Psoas muscle (tissue), 7 donors: ENCODE measurements at regions not wholly inside any gene's neighbourhood (a gene's known extent, or its start where the extent isn't known, plus 50 kb on each side); places are given as distances from the start of the nearest gene placed in this dataset.

Source experiments
- ATAC-seq, 4 donors: fragments of 200-7000 bp; cut with Tn5 transposase; one replicate each; pipeline ENCODE4 v1.9.1; 2020; ENCODE audit warnings: moderate library complexity in 3 of 4, mild to moderate bottlenecking in 2 of 4
- DNase-seq, 2 donors: peaks; one replicate each; pipeline ENCODE4 v3.0.0-alpha.2; 2020
- H3K27ac ChIP-seq: fragments of 200-600 bp; one replicate; pipeline ENCODE4 v1.8.0; 2022
- H3K27me3 ChIP-seq, 3 donors: fragments of 200-600 bp in 1 of 3; one replicate each; pipeline versions ENCODE4 v1.6.1 to v1.8.0; 2013 to 2022; ENCODE audit warnings: low read length in 2 of 3, mild to moderate bottlenecking in 2 of 3, moderate library complexity in 1 of 3; ENCODE audit not compliant: insufficient read depth in 3 of 3
- H3K36me3 ChIP-seq, 2 donors: fragments of 200-600 bp in 1 of 2; one replicate each; pipeline versions ENCODE4 v1.6.1 to v1.8.0; 2013 to 2022; ENCODE audit warnings: low read depth in 1 of 2, mild to moderate bottlenecking in 1 of 2, moderate library complexity in 1 of 2; ENCODE audit not compliant: insufficient read depth in 1 of 2
- H3K4me1 ChIP-seq: fragments of 200-600 bp; one replicate; pipeline ENCODE4 v1.8.0; 2022
- H3K4me3 ChIP-seq: fragments of 200-600 bp; one replicate; pipeline ENCODE4 v1.8.0; 2022; ENCODE audit warnings: mild to moderate bottlenecking
- H3K9me3 ChIP-seq: fragments of 200-600 bp; one replicate; pipeline ENCODE4 v1.8.0; 2022
- WGBS, 3 donors: extraction: QIAGEN DNeasy Blood & Tissue Kit; methylation state at CpG; one replicate each; pipeline versions ENCODE4 v1.1.6 to v1.1.7; 2013; 5-methylcytosine and 5-hydroxymethylcytosine counted together
- intact Hi-C, 2 donors: fragments of 100-400 bp; cut with DNase I; formaldehyde crosslinking; loops; one replicate each; pipeline versions ENCODE4 v1.11.0 to v1.14.2; 2022
- TF ChIP-seq, protein P1 (sequence below): fragments of 200-600 bp; IDR thresholded peaks from one replicate; pipeline ENCODE4 v1.8.0; 2022; ENCODE audit warnings: antibody characterized with exemption
- donor health status: healthy with polysubstance abuse.
- donor health status: DM: no; HTN: no; CAD: no; lungs with moderate emphysema.
- donor health status: Bipolar disorder and iron deficiency.
- donor health status: healthy.
- donor health status: DM: yes; HTN: yes; CAD: no.
- donor health status: DM: no; HTN: no; CAD: no.
- donor health status: DM: yes; HTN: yes; CAD: no.

DNA sequence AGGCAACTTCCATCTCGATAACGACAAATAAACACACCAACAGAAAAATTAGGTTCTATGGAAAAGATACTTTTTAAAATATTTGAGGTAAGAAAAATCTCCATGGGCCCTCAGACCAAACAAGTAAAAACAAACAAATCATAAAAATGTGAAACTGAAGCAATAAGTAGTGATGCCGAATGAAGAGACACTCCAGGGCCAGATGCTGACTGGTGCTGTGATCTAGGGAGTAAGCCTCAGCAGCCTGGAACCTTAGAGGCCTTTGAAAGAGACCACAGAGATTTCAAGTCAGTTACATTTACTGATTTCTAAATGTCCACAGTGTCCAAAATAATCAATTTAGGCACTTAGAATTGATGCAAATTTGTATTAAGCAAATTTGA lies 1144.7 kb downstream of the CNTNAP5 start:
- WGBS, 3 donors = 85 to 97% (median 92%) methylated on average over 3 of the region's 3 CpGs
- intact Hi-C loops = no loop called here
- TF ChIP-seq, protein P1, sequence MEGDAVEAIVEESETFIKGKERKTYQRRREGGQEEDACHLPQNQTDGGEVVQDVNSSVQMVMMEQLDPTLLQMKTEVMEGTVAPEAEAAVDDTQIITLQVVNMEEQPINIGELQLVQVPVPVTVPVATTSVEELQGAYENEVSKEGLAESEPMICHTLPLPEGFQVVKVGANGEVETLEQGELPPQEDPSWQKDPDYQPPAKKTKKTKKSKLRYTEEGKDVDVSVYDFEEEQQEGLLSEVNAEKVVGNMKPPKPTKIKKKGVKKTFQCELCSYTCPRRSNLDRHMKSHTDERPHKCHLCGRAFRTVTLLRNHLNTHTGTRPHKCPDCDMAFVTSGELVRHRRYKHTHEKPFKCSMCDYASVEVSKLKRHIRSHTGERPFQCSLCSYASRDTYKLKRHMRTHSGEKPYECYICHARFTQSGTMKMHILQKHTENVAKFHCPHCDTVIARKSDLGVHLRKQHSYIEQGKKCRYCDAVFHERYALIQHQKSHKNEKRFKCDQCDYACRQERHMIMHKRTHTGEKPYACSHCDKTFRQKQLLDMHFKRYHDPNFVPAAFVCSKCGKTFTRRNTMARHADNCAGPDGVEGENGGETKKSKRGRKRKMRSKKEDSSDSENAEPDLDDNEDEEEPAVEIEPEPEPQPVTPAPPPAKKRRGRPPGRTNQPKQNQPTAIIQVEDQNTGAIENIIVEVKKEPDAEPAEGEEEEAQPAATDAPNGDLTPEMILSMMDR = no peak

DNA sequence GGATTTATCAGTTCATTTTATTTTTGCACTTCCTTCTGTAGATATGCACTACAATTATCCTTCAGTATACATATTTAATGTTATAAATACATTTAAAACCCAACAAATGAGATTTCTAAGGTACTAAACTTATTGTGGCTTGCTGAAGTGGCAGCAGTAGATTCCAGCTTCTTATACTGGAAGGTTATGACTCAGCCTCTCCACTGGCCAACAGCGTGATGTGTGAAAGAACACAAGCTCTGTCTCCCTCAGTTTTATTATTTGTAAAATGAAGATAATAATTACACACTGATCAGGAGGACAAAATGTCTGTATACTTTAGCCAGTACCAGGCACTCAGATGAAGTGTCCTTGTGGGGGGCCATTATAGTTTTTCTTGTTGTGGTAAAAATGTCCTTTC lies 1147.1 kb downstream of the CNTNAP5 start:
- no peaks in the 10 kb centered on the region for H3K27me3 ChIP-seq
- no peaks in the 10 kb centered on the region for H3K9me3 ChIP-seq
- no peak overlapping the region for H3K4me3 ChIP-seq
- TF ChIP-seq, protein P1 = no peak
- no peaks in the 10 kb centered on the region for H3K4me1 ChIP-seq
- WGBS, 3 donors = 85 to 93% (median 91%) methylated on average over 1 of the region's 1 CpG
- no peaks in the 10 kb centered on the region for H3K36me3 ChIP-seq
- DNase-seq = no peak
- no peak for ATAC-seq
- H3K27ac ChIP-seq = no peak overlapping the region
- intact Hi-C loops = no loop called here

More for the DNA sequence above, 1144.7 kb downstream of the CNTNAP5 start:
- Histone ChIP-seq H3K4me1 (no peaks in the 10 kb centered on the region), H3K36me3 (no peaks in the 10 kb centered on the region), H3K27ac (no peak overlapping the region), H3K27me3 (no peaks in the 10 kb centered on the region), H3K9me3 (no peaks in the 10 kb centered on the region), H3K4me3 (no peak overlapping the region)
- no peak for DNase-seq
- ATAC-seq = no peak

DNA sequence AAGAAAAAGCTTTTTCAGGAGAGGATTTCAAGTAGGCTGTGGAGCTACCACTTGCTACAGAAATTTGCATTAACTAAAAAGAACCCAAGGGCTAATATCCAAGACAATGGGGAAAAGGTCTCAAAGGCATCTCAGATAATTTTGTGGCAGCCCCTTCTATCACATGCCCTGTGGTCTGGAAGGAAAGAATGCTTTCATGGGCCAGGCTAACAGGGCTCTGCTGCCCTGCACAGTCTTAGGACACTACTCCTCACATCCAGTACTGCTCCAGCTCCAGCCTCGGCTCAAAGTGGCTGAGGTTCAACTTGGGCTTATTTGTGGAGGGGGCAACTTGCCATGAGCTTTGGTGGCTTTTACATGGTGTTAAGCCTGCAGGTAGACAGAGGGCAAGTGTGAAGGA lies 1150.3 kb downstream of the CNTNAP5 start:
- no peak for DNase-seq
- H3K4me1 ChIP-seq = no peaks in the 10 kb centered on the region
- no peaks in the 10 kb centered on the region for H3K36me3 ChIP-seq
- H3K27ac ChIP-seq = no peak overlapping the region
- TF ChIP-seq, protein P1 = no peak
- H3K27me3 ChIP-seq = no peaks in the 10 kb centered on the region
- intact Hi-C loops = no loop called here
- H3K9me3 ChIP-seq = no peaks in the 10 kb centered on the region
- ATAC-seq = no peak
- 66 to 86% (median 69%) methylated on average over 1 of the region's 1 CpG for WGBS, 3 donors
- no peak overlapping the region for H3K4me3 ChIP-seq

DNA sequence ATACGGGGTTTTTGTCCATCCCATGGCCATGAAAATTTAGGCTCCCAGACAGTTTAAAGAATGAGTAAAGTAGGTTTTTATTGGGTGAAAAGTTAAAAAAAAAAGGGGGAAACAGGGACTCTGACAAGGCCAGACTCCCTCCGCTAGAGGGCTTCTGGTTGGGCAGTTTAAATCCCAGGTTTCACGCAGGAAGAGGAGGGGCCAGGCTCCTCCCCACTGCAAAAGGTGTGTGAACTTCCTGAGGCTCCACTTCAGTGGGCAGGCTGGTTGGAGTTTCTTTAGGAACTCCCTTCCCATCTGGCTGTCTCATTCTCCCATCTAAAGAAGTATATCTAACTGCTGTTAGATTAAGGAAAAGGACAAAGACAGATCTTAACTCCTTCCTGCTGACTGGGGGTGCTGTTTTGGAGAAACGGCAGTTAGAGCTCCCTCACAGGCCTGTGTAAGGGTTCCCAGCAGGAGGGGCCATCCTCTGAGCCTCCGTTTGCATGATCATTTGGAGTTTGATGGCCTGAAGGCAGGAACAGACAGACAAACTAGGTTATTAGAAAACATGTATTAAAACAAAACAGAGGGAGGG lies 1160.7 kb downstream of the CNTNAP5 start:
- H3K27me3 ChIP-seq = no peaks in the 10 kb centered on the region
- TF ChIP-seq, protein P1 = no peak
- H3K4me1 ChIP-seq = no peaks in the 10 kb centered on the region
- intact Hi-C loops = no loop called here
- H3K4me3 ChIP-seq = no peak overlapping the region
- H3K27ac ChIP-seq = no peak overlapping the region
- 60 to 65% (median 64%) methylated on average over 5 of the region's 5 CpGs for whole genome bisulfite sequencing, 3 donors
- peaks cover 3% of the 10 kb centered on the region for H3K9me3 ChIP-seq
- H3K36me3 ChIP-seq = no peaks in the 10 kb centered on the region
- no peak for ATAC-seq
- no peak for DNase-seq

DNA sequence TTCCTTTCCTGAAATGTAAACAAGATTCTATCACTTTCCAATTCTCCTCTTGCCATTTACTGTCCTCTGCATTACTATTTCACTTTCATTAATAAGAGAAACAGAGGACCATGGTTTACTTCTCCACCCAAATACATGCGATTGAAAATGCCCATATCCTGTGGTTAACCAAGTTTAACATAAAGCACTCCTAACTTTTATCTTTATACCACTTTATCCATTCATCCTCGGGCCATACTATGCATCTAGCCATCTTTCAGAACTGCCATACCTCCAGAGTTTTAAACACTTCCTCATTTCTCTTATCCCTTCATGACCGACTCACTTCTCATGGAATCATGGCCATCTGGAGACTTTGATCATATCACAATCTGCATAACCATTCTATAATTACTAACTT lies 1182.3 kb downstream of the CNTNAP5 start:
- intact Hi-C loops = no loop called here
- no peak overlapping the region for H3K27ac ChIP-seq
- H3K4me3 ChIP-seq = no peak overlapping the region
- ATAC-seq (no peak), DNase-seq (no peak)
- no peaks in the 10 kb centered on the region for H3K9me3 ChIP-seq
- no peaks in the 10 kb centered on the region for H3K4me1 ChIP-seq
- no peaks in the 10 kb centered on the region for H3K27me3 ChIP-seq
- TF ChIP-seq, protein P1 = no peak
- H3K36me3 ChIP-seq = no peaks in the 10 kb centered on the region
- WGBS, 3 donors = 81 to 86% (median 82%) methylated on average over 3 of the region's 3 CpGs
